ENCODE measurements at regions not wholly inside any gene's neighbourhood (a gene's known extent, or its start where the extent isn't known, plus 50 kb on each side); places are given as distances from the start of the nearest gene placed in this dataset.

- peak; percentile 26 for DNase-seq (ENCODE audit: low read depth)
Observed at GRCh38 chr3:31116651-31117050, 222.2 kb upstream of the GADL1 start.

GRCh38 chr3:31117854-31118253, 223.4 kb upstream of the GADL1 start:
- no peak for DNase-seq (ENCODE audit: low read depth)
- H3K4me3 ChIP-seq (ENCODE audit: control insufficient read depth, low read depth, low read length): no peak overlapping the region
- no peak for TF ChIP-seq CTCF (conservative IDR thresholded peaks at IDR 0.05; ENCODE audit: control insufficient read depth, insufficient read depth, low read depth, low read length)

More at GRCh38 chr3:31116651-31117050, 222.2 kb upstream of the GADL1 start:
- no peak overlapping the region for H3K4me3 ChIP-seq (ENCODE audit: control insufficient read depth, low read depth, low read length)
- TF ChIP-seq CTCF (conservative IDR thresholded peaks at IDR 0.05; ENCODE audit: control insufficient read depth, insufficient read depth, low read depth, low read length): no peak

- TF ChIP-seq CTCF (conservative IDR thresholded peaks at IDR 0.05; ENCODE audit: control insufficient read depth, insufficient read depth, low read depth, low read length): no peak
- no peak overlapping the region for H3K4me3 ChIP-seq (ENCODE audit: control insufficient read depth, low read depth, low read length)
- DNase-seq (ENCODE audit: low read depth): peak; percentile 44
Observed at GRCh38 chr3:31124373-31124772, 229.9 kb upstream of the GADL1 start.

- TF ChIP-seq CTCF (conservative IDR thresholded peaks at IDR 0.05; ENCODE audit: control insufficient read depth, insufficient read depth, low read depth, low read length): no peak
- no peak for DNase-seq (ENCODE audit: low read depth)
- no peak overlapping the region for H3K4me3 ChIP-seq (ENCODE audit: control insufficient read depth, low read depth, low read length)
Observed at GRCh38 chr3:31125413-31126020, 231.1 kb upstream of the GADL1 start.

GRCh38 chr3:31129241-31129640, 234.8 kb upstream of the GADL1 start:
- no peak for DNase-seq (ENCODE audit: low read depth)
- H3K4me3 ChIP-seq (ENCODE audit: control insufficient read depth, low read depth, low read length): no peak overlapping the region

GRCh38 chr3:31132132-31132769, 237.8 kb upstream of the GADL1 start:
- peak; percentile 69 for TF ChIP-seq CTCF (conservative IDR thresholded peaks at IDR 0.05; ENCODE audit: control insufficient read depth, insufficient read depth, low read depth, low read length)
- no peak overlapping the region for H3K4me3 ChIP-seq (ENCODE audit: control insufficient read depth, low read depth, low read length)
- peak; percentile 74 for DNase-seq (ENCODE audit: low read depth)

More at GRCh38 chr3:31129241-31129640, 234.8 kb upstream of the GADL1 start:
- TF ChIP-seq CTCF (conservative IDR thresholded peaks at IDR 0.05; ENCODE audit: control insufficient read depth, insufficient read depth, low read depth, low read length): no peak

Data from fibroblast of mammary gland (primary cell).